Glutamatergic neuron (in vitro differentiated cells): ENCODE measurements at regions not wholly inside any gene's neighbourhood (a gene's known extent, or its start where the extent isn't known, plus 50 kb on each side); places are given as distances from the start of the nearest gene placed in this dataset.

ENCODE experiments used
- DNase-seq: peaks from one replicate; pipeline ENCODE4 v3.0.0; 2022
- H3K27ac Mint-ChIP-seq: one replicate; pipeline ENCODE4 v1.8.0; 2020; ENCODE audit warnings: mild to moderate bottlenecking, mixed read lengths, inconsistent platforms; ENCODE audit not compliant: unreplicated experiment
- H3K27me3 Mint-ChIP-seq: one replicate; pipeline ENCODE4 v1.8.0; 2020; ENCODE audit warnings: mild to moderate bottlenecking, moderate library complexity, mixed read lengths, inconsistent platforms; ENCODE audit not compliant: unreplicated experiment
- H3K36me3 Mint-ChIP-seq: one replicate; pipeline ENCODE4 v1.8.0; 2020; ENCODE audit warnings: mild to moderate bottlenecking, mixed read lengths, inconsistent platforms; ENCODE audit not compliant: unreplicated experiment
- H3K4me1 Mint-ChIP-seq: one replicate; pipeline ENCODE4 v1.8.0; 2020; ENCODE audit warnings: mild to moderate bottlenecking, low read depth, mixed read lengths, inconsistent platforms; ENCODE audit not compliant: unreplicated experiment
- H3K4me3 Mint-ChIP-seq: one replicate; pipeline ENCODE4 v1.8.0; 2020; ENCODE audit warnings: mild to moderate bottlenecking, mixed read lengths, inconsistent platforms; ENCODE audit not compliant: unreplicated experiment
- H3K9me3 Mint-ChIP-seq: one replicate; pipeline ENCODE4 v1.8.0; 2020; ENCODE audit warnings: mild to moderate bottlenecking, moderate library complexity, mixed read lengths, inconsistent platforms; ENCODE audit not compliant: unreplicated experiment
- CTCF ChIP-seq: fragments of 200-600 bp; sonication (generic); IDR thresholded peaks from one replicate; pipeline ENCODE4 v1.5.0; 2021; ENCODE audit not compliant: partially characterized antibody, unreplicated experiment

GRCh38 chr1:199508653-199509052, 518.9 kb upstream of the NR5A2 start:
- no peak overlapping the region for H3K4me3 Mint-ChIP-seq
- no peaks in the 10 kb centered on the region for H3K9me3 Mint-ChIP-seq
- no peaks in the 10 kb centered on the region for H3K36me3 Mint-ChIP-seq
- no peak for DNase-seq
- no peak overlapping the region for H3K27ac Mint-ChIP-seq
- TF ChIP-seq CTCF, result no peak
- H3K27me3 Mint-ChIP-seq, result no peaks in the 10 kb centered on the region
- peaks cover 3% of the 10 kb centered on the region for H3K4me1 Mint-ChIP-seq

- Mint-ChIP-seq H3K4me1 (peaks cover 3% of the 10 kb centered on the region), H3K4me3 (no peak overlapping the region), H3K9me3 (no peaks in the 10 kb centered on the region), H3K36me3 (no peaks in the 10 kb centered on the region), H3K27me3 (no peaks in the 10 kb centered on the region), H3K27ac (no peak overlapping the region)
- no peak for TF ChIP-seq CTCF
- no peak for DNase-seq
These were observed 518.1 kb upstream of the NR5A2 start for GRCh38 chr1:199509456-199509855.

GRCh38 chr1:199510314-199510713, 517.2 kb upstream of the NR5A2 start:
- Mint-ChIP-seq H3K9me3 (no peaks in the 10 kb centered on the region), H3K27ac (no peak overlapping the region), H3K36me3 (no peaks in the 10 kb centered on the region), H3K27me3 (no peaks in the 10 kb centered on the region), H3K4me3 (no peak overlapping the region), H3K4me1 (peaks cover 3% of the 10 kb centered on the region)
- no peak for TF ChIP-seq CTCF
- DNase-seq, result no peak

GRCh38 chr1:199512037-199512710, 515.3 kb upstream of the NR5A2 start:
- Mint-ChIP-seq H3K9me3 (no peaks in the 10 kb centered on the region), H3K4me3 (no peak overlapping the region), H3K27ac (no peak overlapping the region), H3K27me3 (no peaks in the 10 kb centered on the region), H3K36me3 (no peaks in the 10 kb centered on the region), H3K4me1 (peaks cover 3% of the 10 kb centered on the region)
- TF ChIP-seq CTCF, result no peak
- DNase-seq, result no peak

GRCh38 chr1:199515261-199515660, 512.2 kb upstream of the NR5A2 start:
- peaks cover 3% of the 10 kb centered on the region for H3K4me1 Mint-ChIP-seq
- no peaks in the 10 kb centered on the region for H3K9me3 Mint-ChIP-seq
- DNase-seq, result no peak
- H3K4me3 Mint-ChIP-seq, result no peak overlapping the region
- H3K27me3 Mint-ChIP-seq, result no peaks in the 10 kb centered on the region
- H3K27ac Mint-ChIP-seq, result no peak overlapping the region
- H3K36me3 Mint-ChIP-seq, result no peaks in the 10 kb centered on the region
- no peak for TF ChIP-seq CTCF
